Type B pancreatic cell (in vitro differentiated cells): ENCODE measurements at regions not wholly inside any gene's neighbourhood (a gene's known extent, or its start where the extent isn't known, plus 50 kb on each side); places are given as distances from the start of the nearest gene placed in this dataset.
A peak's percentile ranks its signal among the peaks of the same experiment; 100 is the strongest.

Experiments used
- DNase-seq: peaks from one replicate; pipeline ENCODE4 v3.0.0; 2021; ENCODE audit warnings: mixed read lengths; ENCODE audit not compliant: unreplicated experiment; ENCODE audit errors: extremely low spot score
- H3K27ac Mint-ChIP-seq: 2 replicates; pipeline ENCODE4 v1.8.0; 2021; ENCODE audit warnings: mild to moderate bottlenecking, mixed read lengths
- H3K27me3 Mint-ChIP-seq: 2 replicates; pipeline ENCODE4 v1.8.0; 2021; ENCODE audit warnings: mixed read lengths
- H3K36me3 Mint-ChIP-seq: 2 replicates; pipeline ENCODE4 v1.8.0; 2021; ENCODE audit warnings: mixed read lengths
- H3K4me1 Mint-ChIP-seq: one replicate; pipeline ENCODE4 v1.8.0; 2021; ENCODE audit warnings: mixed read lengths; ENCODE audit not compliant: unreplicated experiment
- H3K4me3 Mint-ChIP-seq: 2 replicates; pipeline ENCODE4 v1.8.0; 2021; ENCODE audit warnings: mild to moderate bottlenecking, mixed read lengths
- H3K9me3 Mint-ChIP-seq: 2 replicates; pipeline ENCODE4 v1.8.0; 2021; ENCODE audit warnings: mixed read lengths
- CTCF ChIP-seq: fragments of 200-600 bp; sonication (generic); conservative IDR thresholded peaks from 2 replicates; pipeline ENCODE4 v1.5.0; 2021; ENCODE audit warnings: antibody characterized with exemption, mild to moderate bottlenecking

DNA sequence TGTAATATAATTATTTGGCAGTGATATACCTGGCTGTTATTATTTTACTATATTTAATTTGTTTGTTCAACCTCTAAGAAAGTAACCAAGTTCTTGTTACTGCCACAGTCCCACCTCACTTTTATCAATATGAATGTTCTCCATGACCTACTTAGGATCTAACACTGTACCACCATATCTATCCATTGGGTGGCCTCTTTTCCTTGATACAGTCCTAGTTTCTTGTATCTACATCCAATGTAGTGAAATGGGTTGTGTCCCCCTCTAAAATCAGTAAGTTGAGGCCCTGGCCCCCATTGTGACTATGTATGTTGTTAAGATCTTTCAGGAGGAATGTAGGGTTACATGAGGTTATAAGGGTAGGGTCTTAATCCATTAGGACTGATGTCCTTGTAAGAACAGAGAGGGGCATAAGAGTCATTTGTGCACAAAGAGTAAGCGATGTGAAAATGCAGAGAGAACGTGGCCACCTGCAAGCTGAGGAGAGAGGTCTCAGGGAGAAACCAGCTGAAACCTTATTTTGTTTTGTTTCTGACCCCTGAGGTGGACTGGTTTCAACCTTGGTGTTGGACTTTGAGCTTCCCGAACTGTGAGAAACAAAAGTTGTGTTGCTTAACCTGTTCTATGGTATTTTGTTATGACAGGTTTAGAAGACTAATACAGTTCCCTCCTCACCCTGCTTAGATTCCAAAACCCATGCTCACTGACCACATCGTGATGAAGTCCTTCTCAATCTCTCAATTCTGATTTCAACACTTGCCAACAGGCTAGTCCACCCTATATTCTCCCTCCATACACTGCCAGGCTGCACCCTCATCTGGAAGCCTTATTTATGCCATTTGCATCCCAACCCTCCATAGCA lies 387.3 kb upstream of the EPHA7 start:
- Mint-ChIP-seq H3K36me3 (no peaks in the 10 kb centered on the region), H3K27me3 (no peaks in the 10 kb centered on the region), H3K9me3 (peaks cover 16% of the 10 kb centered on the region), H3K27ac (peak overlapping the region; percentile 10), H3K4me1 (no peaks in the 10 kb centered on the region), H3K4me3 (no peak overlapping the region)
- no peak for DNase-seq
- TF ChIP-seq CTCF, result no peak

DNA sequence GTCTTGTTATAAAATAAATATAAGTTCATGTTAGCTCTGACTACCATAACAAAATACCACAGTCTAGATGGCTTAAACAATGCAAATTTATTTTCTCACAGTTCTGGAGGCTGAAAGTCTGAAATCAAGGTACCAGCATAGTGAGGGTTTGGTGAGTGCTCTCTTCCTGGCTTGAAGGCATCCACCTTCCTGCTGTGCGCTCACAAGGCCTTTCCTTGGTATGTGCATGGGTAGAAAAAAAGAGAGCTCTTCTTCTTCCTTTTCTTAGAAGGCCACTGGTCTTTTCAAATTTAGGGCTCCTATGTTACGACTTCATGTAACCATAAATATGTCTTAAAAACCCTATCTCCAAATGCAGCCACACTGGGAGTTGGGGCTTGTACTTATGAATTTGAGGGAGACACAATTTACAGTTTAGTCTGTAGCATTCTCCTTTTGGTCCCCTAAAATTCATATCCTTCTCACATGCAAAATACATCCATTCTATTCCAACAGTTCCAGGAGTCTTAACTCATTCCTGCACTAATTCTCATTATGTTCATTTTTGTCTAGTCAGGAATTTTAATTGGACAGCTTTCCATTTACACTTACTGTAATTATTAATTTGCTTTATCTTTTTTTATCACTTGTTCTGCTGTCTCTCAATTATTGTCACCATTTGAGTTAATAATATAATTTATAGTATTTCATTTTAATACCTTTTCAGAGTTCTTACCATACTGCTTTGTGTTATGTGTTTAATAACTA lies 381.9 kb upstream of the EPHA7 start:
- no peaks in the 10 kb centered on the region for H3K36me3 Mint-ChIP-seq
- H3K4me1 Mint-ChIP-seq, result no peaks in the 10 kb centered on the region
- TF ChIP-seq CTCF, result no peak
- no peaks in the 10 kb centered on the region for H3K9me3 Mint-ChIP-seq
- H3K4me3 Mint-ChIP-seq, result no peak overlapping the region
- no peaks in the 10 kb centered on the region for H3K27me3 Mint-ChIP-seq
- no peak overlapping the region for H3K27ac Mint-ChIP-seq
- no peak for DNase-seq

DNA sequence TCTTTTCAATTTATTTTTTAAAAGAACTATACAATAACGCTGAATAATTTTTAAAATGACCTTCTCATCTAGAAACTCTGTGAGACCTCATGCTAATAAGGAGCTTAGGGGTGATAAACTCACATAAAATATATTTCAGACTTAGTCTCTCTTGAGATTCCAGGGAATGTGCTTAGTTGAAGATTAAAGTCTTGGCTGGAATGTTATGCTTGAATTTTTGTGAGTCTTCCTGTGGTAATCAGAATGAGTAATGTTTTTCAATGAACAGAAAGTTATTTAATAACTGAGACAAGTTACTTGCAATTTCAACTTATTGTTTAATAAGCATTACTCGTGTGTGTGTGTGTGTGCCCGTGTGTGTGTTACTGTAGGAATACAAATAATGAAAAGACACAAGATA lies 379.9 kb upstream of the EPHA7 start:
- Mint-ChIP-seq H3K4me3 (no peak overlapping the region), H3K27ac (no peak overlapping the region), H3K4me1 (no peaks in the 10 kb centered on the region), H3K9me3 (no peaks in the 10 kb centered on the region), H3K36me3 (no peaks in the 10 kb centered on the region), H3K27me3 (no peaks in the 10 kb centered on the region)
- TF ChIP-seq CTCF, result no peak
- no peak for DNase-seq

- Mint-ChIP-seq H3K4me3 (no peak overlapping the region), H3K9me3 (no peaks in the 10 kb centered on the region), H3K27ac (no peak overlapping the region), H3K27me3 (no peaks in the 10 kb centered on the region), H3K4me1 (peaks cover 3% of the 10 kb centered on the region), H3K36me3 (no peaks in the 10 kb centered on the region)
- DNase-seq, result no peak
- TF ChIP-seq CTCF, result no peak
These were observed 374.8 kb upstream of the EPHA7 start for GRCh38 chr6:93794166-93794565.

DNA sequence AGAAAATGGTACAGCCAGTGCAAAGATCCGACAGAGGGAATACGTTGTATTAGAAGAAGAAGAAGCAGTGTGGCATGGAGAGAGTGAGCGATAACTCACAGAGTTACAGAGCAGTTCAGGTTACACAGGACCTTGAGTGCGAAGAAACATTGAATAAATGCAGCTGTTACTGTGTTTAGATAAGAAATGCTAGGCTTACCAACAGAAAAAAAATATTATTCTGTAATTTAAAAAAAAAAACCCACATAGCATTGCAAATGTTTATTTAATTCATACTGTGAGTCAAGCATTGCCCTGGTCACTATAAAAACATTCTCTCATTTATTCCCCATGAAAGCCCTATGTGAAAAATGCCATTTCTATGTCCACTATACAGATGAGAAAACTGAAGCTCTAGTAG lies 373.4 kb upstream of the EPHA7 start:
- no peak for DNase-seq
- no peaks in the 10 kb centered on the region for H3K9me3 Mint-ChIP-seq
- no peak overlapping the region for H3K27ac Mint-ChIP-seq
- no peak overlapping the region for H3K4me3 Mint-ChIP-seq
- peaks cover 5% of the 10 kb centered on the region for H3K4me1 Mint-ChIP-seq
- H3K36me3 Mint-ChIP-seq, result no peaks in the 10 kb centered on the region
- no peak for TF ChIP-seq CTCF
- H3K27me3 Mint-ChIP-seq, result no peaks in the 10 kb centered on the region
